A549 (cell line): ENCODE measurements at regions not wholly inside any gene's neighbourhood (a gene's known extent, or its start where the extent isn't known, plus 50 kb on each side); places are given as distances from the start of the nearest gene placed in this dataset.

Experiments
- CHD2 ChIP-seq: fragments of 150-350 bp; IDR thresholded peaks from 2 replicates; pipeline ENCODE4 v1.6.1; 2014; ENCODE audit warnings: low read length; ENCODE audit not compliant: partially characterized antibody
- CTCF ChIP-seq: fragments of >200 bp; sonication (Bioruptor Twin); formaldehyde crosslinking; IDR thresholded peaks from 3 replicates; pipeline ENCODE4 v1.5.1; 2016
- EP300 ChIP-seq, 2 experiments: fragments of >200 bp; sonication (Bioruptor Twin); formaldehyde crosslinking; IDR thresholded peaks; 2 replicates in 1 of 2; 3 replicates in 1 of 2; pipeline ENCODE4 v1.6.1; 2016 to 2017
- ESRRA ChIP-seq: fragments of 150-350 bp; IDR thresholded peaks from 2 replicates; pipeline ENCODE4 v1.6.1; 2014; ENCODE audit warnings: mild to moderate bottlenecking, low read length, borderline replicate concordance
- MAFK ChIP-seq: fragments of 450-650 bp; IDR thresholded peaks from 2 replicates; pipeline ENCODE4 v1.6.1; 2014; ENCODE audit not compliant: partially characterized antibody
- POLR2A ChIP-seq: IDR thresholded peaks from 2 replicates; pipeline ENCODE4 v1.6.1; 2012; ENCODE audit warnings: mild to moderate bottlenecking, low read length
- RAD21 ChIP-seq, 2 experiments: fragments of >200 bp in 1 of 2; sonication (Bioruptor Twin) in 1 of 2; formaldehyde crosslinking in 1 of 2; IDR thresholded peaks in 1 of 2; conservative IDR thresholded peaks in 1 of 2; 2 replicates in 1 of 2; 3 replicates in 1 of 2; pipeline ENCODE4 v1.6.1; 2012 to 2018; ENCODE audit warnings: inconsistent platforms in 1 of 2
- REST ChIP-seq: fragments of 200-600 bp; sonication (generic); IDR thresholded peaks from 2 replicates; pipeline ENCODE4 v1.6.1; 2016; ENCODE audit warnings: antibody characterized with exemption, mild to moderate bottlenecking, moderate library complexity

- TF ChIP-seq CHD2 (no peak), RAD21 (conservative IDR thresholded peaks at IDR 0.05 in 1 of 2, IDR thresholded peaks at IDR 0.05 in 1 of 2) (no peak), MAFK (no peak), CTCF (no peak), ESRRA (no peak), POLR2A (no peak), REST (no peak), EP300 (IDR thresholded peaks at IDR 0.05) (no peak)
These were observed 94.2 kb upstream of the PPP2R3A start for GRCh38 chr3:135871311-135871710.
